GM12892 (cell line): ENCODE measurements at regions not wholly inside any gene's neighbourhood (a gene's known extent, or its start where the extent isn't known, plus 50 kb on each side); places are given as distances from the start of the nearest gene placed in this dataset.

ENCODE experiments used
- DNase-seq: peaks from one replicate; pipeline ENCODE4 v3.0.0; 2011; ENCODE audit not compliant: insufficient read length
- FAIRE-seq: peaks from 2 replicates; lab custom pipeline; 2011; peaks lifted over from hg19 to GRCh38; lab: Jason Lieb, UNC
- POLR2A ChIP-seq: IDR thresholded peaks from 2 replicates; pipeline ENCODE4 v1.6.1; 2011; ENCODE audit warnings: low read depth, low read length, control low read depth
- POLR2AphosphoS5 ChIP-seq: IDR thresholded peaks from 2 replicates; pipeline ENCODE4 v1.6.1; 2011; ENCODE audit warnings: low read depth, low read length, control low read depth
- TAF1 ChIP-seq: IDR thresholded peaks from 2 replicates; pipeline ENCODE4 v1.6.1; 2011; ENCODE audit warnings: low read depth, mild to moderate bottlenecking, control low read depth, low read length, borderline replicate concordance

DNA sequence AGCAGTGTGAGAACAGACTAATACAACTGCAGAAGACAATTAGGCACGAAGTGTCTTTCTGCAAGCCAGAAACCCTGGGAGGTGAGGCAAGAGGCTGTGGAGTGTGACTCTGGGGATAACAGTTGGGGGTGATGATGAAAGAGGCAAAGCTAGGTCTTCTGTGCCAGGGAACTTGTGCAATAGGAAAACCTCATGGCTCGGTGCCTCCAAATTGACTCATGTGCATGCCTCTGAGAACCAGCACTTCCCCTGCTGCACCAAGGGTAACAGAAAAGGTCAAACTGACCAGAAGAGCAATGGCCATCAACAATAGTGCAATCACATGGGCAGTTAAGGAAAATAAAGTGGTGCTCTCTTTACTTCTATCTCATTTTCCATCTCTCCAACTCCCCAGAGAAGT, 136.4 kb downstream of the SCG2 start:
- DNase-seq (no peak), FAIRE-seq (no peak)
- no peak for TF ChIP-seq POLR2AphosphoS5
- no peak for TF ChIP-seq TAF1
- TF ChIP-seq POLR2A, result no peak

DNA sequence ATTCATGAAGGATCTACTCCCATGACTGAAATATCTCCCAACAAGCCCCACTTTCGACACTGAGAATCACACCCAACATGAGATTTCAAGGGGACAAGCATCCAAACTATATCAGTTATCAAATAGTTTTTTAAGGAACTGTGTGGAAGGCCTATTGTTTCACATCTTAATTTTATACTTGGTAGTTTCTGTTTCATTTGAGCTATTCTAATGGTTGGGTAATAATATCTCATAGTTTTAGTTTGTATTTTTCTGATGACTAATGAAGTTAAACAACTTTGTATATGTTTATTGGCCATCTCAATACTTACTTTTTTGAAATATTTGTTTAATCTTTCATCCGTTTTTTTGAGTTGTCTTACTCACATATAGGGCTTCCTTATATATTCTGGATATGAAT, 135.0 kb downstream of the SCG2 start:
- TF ChIP-seq TAF1, result no peak
- no peak for TF ChIP-seq POLR2AphosphoS5
- TF ChIP-seq POLR2A, result no peak
- FAIRE-seq (no peak), DNase-seq (no peak)

GRCh38 chr2:223469270-223470046, 132.7 kb downstream of the SCG2 start:
- FAIRE-seq (no peak), DNase-seq (no peak)
- no peak for TF ChIP-seq POLR2AphosphoS5
- TF ChIP-seq POLR2A, result no peak
- TF ChIP-seq TAF1, result no peak

DNA sequence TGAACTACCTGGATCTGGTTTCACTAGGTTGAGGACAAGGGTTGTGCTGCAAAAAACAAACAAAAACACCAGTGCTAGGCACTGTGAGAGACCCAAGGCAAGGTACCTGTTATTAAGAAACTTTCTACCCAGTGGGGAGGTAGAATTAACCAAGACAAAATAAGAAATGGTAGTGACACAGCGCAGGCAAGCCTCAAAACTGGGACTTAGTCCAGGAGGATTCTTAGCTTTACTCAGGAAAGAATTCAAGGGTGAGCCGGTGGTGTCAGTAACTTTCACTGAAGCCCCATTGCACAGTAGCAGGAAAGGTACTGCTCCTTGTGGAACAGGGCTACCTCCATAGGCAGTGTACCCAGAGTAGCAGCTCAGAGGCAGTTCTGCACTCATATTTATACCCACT, 131.6 kb downstream of the SCG2 start:
- no peak for DNase-seq
- TF ChIP-seq POLR2A (no peak), POLR2AphosphoS5 (no peak), TAF1 (no peak)
- FAIRE-seq, result no peak

DNA sequence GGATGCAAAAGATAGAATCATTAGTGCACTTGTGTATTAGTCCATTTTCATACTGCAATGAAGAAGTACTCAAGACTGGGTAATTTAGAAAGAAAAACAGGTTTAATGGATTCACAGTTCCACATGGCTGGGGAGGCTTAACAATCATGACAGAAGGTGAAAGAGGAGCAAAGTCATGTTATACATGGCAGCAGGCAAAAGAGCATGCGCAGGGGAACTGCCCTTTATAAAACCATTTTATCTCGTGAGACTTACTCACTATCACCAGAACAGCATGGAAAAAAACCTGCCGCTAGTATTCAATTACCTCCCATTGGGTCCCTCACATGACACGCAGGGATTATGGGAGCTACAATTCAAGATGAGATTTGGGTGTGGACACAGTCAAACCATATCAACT, 129.4 kb downstream of the SCG2 start:
- no peak for FAIRE-seq
- TF ChIP-seq POLR2A, result no peak
- TF ChIP-seq POLR2AphosphoS5, result no peak
- TF ChIP-seq TAF1, result no peak
- no peak for DNase-seq

- FAIRE-seq (no peak), DNase-seq (no peak)
- TF ChIP-seq TAF1, result no peak
- TF ChIP-seq POLR2AphosphoS5, result no peak
- no peak for TF ChIP-seq POLR2A
Measured at GRCh38 chr2:223474893-223475292, 127.3 kb downstream of the SCG2 start.

- no peak for DNase-seq
Measured at GRCh38 chr2:223475901-223476300, 126.3 kb downstream of the SCG2 start.

DNA sequence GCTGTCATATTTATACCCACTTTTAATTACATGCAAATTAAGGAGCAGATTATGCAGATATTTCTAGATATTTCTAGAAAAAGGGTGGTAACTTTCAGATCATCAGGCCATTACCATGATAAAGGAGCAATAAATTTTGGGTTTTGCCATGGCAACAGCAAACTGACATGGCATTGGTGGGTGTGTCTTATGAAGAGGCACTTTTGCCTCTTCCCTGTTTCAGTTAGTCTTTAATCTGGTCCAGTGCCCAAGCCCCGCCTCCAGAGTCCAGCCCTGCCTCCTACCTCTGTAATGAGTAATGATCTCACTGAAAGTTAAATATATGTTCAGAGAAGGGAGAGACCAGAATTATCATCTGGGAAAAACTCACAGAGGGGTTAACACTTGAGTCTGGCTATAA, 124.8 kb downstream of the SCG2 start:
- no peak for TF ChIP-seq POLR2A
- no peak for TF ChIP-seq TAF1
- TF ChIP-seq POLR2AphosphoS5, result no peak
- FAIRE-seq (no peak), DNase-seq (no peak)

More at GRCh38 chr2:223475901-223476300, 126.3 kb downstream of the SCG2 start:
- no peak for FAIRE-seq
- TF ChIP-seq TAF1 (no peak), POLR2AphosphoS5 (no peak), POLR2A (no peak)

DNA sequence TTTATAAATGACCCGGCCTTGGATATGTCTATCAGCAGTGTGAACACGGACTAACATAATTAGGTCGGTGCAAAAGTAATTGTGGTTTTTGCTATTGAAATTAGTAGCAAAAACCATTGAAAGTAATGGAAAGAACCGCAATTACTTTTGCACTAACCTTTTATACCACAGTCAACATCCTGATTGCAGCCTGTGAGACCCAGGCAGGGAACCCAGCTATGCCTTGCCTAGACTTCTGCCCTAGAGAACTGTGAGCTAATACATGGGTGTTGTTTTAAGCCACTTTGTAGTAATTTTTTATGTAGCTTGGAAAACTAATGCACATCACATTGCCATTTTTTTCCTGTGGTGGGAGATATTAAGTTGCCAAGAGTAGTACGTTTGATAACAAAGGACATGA, 120.7 kb downstream of the SCG2 start:
- TF ChIP-seq POLR2AphosphoS5, result no peak
- no peak for TF ChIP-seq TAF1
- TF ChIP-seq POLR2A, result no peak
- no peak for FAIRE-seq
- DNase-seq, result no peak

DNA sequence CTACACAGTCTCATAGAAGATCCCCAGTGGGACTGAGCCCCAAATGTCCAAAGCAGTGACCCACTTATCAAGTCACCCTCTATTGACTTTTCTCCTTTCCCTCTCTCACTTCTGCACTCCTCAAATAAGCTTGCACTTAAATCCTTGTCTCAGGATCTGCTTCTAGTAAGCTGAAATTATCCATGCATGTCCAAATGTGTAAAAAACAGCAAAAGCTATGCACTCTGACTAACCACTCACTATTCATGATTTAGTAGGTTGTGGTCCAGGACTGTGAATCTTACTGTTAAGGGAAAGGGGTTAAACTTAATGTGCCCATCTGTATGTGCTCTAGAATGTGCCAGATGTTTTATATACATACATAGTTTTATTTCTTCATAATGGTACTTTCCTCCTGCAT, 115.4 kb downstream of the SCG2 start:
- DNase-seq (no peak), FAIRE-seq (no peak)
- no peak for TF ChIP-seq POLR2A
- TF ChIP-seq POLR2AphosphoS5, result no peak
- no peak for TF ChIP-seq TAF1

- FAIRE-seq, result no peak
- TF ChIP-seq POLR2AphosphoS5 (no peak), POLR2A (no peak), TAF1 (no peak)
Measured at GRCh38 chr2:223487214-223487846, 114.8 kb downstream of the SCG2 start.

DNA sequence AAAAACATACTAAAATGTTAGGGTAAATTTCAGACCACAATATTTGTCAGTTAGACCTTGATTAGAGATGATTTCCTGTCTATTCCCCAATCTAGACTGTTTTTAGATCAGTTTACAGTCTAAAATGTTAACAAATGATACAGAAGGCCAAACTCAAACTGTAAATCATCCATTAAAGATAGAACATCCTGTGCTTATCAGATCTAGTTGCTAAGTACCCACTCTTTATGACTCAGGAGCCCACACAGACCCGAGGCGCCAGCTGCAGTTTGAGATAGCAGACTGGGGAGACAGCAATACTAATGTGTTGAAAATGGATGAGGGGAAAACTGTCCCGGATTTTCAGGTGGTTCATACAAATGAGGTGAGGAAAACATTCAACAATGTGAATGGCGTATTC, 113.3 kb downstream of the SCG2 start:
- no peak for FAIRE-seq
- no peak for TF ChIP-seq POLR2A
- no peak for TF ChIP-seq TAF1
- no peak for TF ChIP-seq POLR2AphosphoS5

More at GRCh38 chr2:223487214-223487846, 114.8 kb downstream of the SCG2 start:
- DNase-seq, result no peak

More for the DNA sequence above, 113.3 kb downstream of the SCG2 start:
- no peak for DNase-seq
